Stimulated activated effector memory CD8-positive, alpha-beta T cell treated with anti-CD3 and anti-CD28 coated beads, Interleukin-12 subunit alpha, Interleukin-12 subunit beta, amount 100 ng/mL, for 72 hours (primary cell): ENCODE measurements at regions not wholly inside any gene's neighbourhood (a gene's known extent, or its start where the extent isn't known, plus 50 kb on each side); places are given as distances from the start of the nearest gene placed in this dataset.

ENCODE experiments used
- ATAC-seq: fragments of 150-1000 bp; cut with Tn5 transposase; 2 replicates; pipeline ENCODE4 v1.10.0; 2021
- DNase-seq, 2 donors: peaks; one replicate each; pipeline ENCODE4 v3.0.0; 2021 to 2022; ENCODE audit warnings: low spot score in 2 of 2
- H3K27ac Mint-ChIP-seq: one replicate; pipeline ENCODE4 v1.8.0; 2022; ENCODE audit warnings: mild to moderate bottlenecking, mixed read lengths
- H3K36me3 Mint-ChIP-seq: one replicate; pipeline ENCODE4 v1.8.0; 2022; ENCODE audit warnings: mild to moderate bottlenecking, mixed read lengths
- H3K4me1 Mint-ChIP-seq: one replicate; pipeline ENCODE4 v1.8.0; 2022; ENCODE audit warnings: mixed read lengths
- H3K4me3 Mint-ChIP-seq: one replicate; pipeline ENCODE4 v1.8.0; 2022; ENCODE audit warnings: mild to moderate bottlenecking, mixed read lengths
- H3K9me3 Mint-ChIP-seq: one replicate; pipeline ENCODE4 v1.8.0; 2022; ENCODE audit warnings: mixed read lengths

- no peaks in the 10 kb centered on the region for H3K36me3 Mint-ChIP-seq
- H3K27ac Mint-ChIP-seq, result no peak overlapping the region
- DNase-seq (peak in 1 of 2 donors; percentile 10), ATAC-seq (no peak)
- H3K4me3 Mint-ChIP-seq, result no peak overlapping the region
- H3K4me1 Mint-ChIP-seq, result no peaks in the 10 kb centered on the region
- no peaks in the 10 kb centered on the region for H3K9me3 Mint-ChIP-seq
Observed at GRCh38 chr7:156238366-156239133, 402.0 kb upstream of the RNF32 start.

GRCh38 chr7:156237614-156238013 lies 403.0 kb upstream of the RNF32 start:
- DNase-seq, result peak in 1 of 2 donors; percentile 4
- H3K36me3 Mint-ChIP-seq, result no peaks in the 10 kb centered on the region
- H3K4me1 Mint-ChIP-seq, result no peaks in the 10 kb centered on the region
- H3K4me3 Mint-ChIP-seq, result no peak overlapping the region
- no peak for ATAC-seq
- H3K9me3 Mint-ChIP-seq, result no peaks in the 10 kb centered on the region
- H3K27ac Mint-ChIP-seq, result no peak overlapping the region

DNA sequence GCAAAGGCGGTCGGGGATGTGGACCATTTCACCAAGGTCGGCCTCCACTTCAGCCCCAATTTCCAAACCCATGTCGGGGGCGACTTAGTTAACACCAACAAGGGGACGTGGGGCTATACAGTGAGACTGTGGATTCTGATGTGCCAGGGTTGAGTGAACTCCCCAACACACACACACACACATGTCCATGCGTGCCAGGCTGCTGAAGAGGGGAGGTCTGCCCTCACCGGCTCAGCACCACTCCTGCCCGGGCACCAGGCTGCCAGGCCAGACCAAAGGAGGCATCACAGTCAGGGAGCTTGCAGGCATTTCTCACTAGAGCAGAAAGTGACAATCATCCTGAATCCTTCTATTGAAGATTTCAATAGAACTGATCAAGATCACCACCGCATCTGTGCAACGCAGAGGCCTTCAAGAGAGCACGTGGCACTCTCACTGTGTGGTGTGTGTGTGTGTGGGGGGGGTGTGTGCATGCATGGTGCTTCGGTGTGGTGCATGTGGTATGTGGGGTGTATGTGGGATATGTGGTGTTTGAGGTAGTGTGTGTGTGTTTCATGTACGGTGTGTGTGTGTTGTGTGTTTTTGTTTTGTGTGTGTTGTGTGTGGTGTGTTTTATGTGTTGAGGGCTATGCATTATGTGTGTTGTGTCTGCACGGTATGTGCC lies 403.5 kb upstream of the RNF32 start:
- ATAC-seq, result no peak
- H3K4me1 Mint-ChIP-seq, result no peaks in the 10 kb centered on the region

DNA sequence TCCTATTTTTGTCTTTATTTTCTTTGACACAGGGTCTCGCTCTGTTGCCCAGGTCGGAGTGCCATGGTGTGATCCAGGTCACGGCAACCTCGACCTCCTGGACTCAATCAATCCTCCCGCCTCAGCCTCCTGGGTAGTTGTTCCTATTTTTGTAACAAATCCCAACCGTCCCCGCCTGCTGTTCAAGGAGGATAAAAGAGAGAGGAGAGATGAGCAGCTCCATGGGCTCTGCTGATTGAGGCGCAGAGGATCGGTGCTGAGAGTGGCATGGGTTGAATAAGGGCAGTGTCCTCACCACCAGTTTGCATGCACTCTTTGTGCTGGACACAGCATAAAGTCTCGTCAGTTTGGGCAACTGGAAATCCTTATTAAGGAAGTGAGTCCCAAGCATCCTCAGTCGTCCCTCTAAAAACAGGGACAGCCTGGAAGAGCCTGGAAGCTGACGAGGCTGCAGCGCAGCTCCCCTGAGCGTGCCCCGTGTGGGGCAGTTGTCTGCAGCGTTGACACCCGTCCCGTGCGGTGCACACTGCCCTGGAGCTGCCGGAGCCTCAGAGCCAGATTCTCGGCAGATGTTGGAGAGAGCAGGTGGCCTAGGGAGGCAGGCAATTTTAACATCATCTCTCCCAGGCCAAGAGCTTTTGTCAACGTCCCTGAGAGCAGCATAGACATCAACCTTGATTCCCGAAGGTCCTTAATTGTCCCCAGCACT lies 404.2 kb upstream of the RNF32 start:
- DNase-seq, result peak in 1 of 2 donors; percentile 10
- ATAC-seq, result no peak
- Mint-ChIP-seq H3K9me3 (no peaks in the 10 kb centered on the region), H3K4me3 (no peak overlapping the region), H3K36me3 (no peaks in the 10 kb centered on the region), H3K4me1 (no peaks in the 10 kb centered on the region), H3K27ac (no peak overlapping the region)

More for the DNA sequence above, 403.5 kb upstream of the RNF32 start:
- Mint-ChIP-seq H3K9me3 (no peaks in the 10 kb centered on the region), H3K4me3 (no peak overlapping the region), H3K27ac (no peak overlapping the region), H3K36me3 (no peaks in the 10 kb centered on the region)
- peak in 1 of 2 donors; percentile 23 for DNase-seq

DNA sequence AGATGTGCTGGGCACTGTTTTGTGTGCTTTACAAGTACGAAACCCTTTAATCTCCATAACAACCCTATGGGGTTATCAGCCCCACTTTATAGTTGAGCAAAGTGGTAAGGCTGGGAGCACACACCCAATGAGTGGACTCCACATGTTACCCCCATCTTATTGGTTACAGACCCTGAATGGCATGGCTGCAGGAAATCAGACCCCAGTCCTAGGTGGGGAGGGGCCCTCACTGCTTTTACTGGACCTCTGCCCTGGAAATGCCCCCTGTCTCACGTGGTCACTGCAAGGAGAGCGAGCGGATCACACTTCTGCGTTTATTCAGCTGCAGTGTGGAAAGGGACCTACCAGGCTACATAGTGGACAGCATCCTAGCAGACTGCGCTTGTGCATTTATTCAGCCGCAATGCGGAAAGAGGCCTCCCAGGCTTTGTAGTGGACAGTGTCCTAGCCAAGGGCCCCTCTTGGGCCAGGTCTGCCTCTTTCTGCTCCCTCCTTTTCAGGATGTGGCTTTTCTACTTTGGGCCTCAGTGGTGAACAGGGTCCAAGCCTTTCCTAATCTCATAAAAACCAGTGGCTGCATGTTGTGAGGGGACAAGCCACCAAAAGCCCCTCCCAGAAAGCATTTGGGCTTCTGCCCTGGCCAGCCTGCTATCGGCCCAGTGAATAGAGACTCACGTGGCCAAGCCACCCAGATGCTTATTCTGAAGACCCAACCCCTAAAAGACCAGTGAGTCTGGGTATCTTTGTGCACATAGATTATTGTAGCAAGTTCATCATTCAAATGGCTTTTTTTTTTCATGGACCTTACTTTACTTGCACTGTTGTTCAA lies 405.7 kb upstream of the RNF32 start:
- H3K36me3 Mint-ChIP-seq, result no peaks in the 10 kb centered on the region
- no peaks in the 10 kb centered on the region for H3K9me3 Mint-ChIP-seq
- DNase-seq (peak in 1 of 2 donors; percentile 25), ATAC-seq (no peak)
- no peak overlapping the region for H3K27ac Mint-ChIP-seq
- no peaks in the 10 kb centered on the region for H3K4me1 Mint-ChIP-seq
- no peak overlapping the region for H3K4me3 Mint-ChIP-seq

DNA sequence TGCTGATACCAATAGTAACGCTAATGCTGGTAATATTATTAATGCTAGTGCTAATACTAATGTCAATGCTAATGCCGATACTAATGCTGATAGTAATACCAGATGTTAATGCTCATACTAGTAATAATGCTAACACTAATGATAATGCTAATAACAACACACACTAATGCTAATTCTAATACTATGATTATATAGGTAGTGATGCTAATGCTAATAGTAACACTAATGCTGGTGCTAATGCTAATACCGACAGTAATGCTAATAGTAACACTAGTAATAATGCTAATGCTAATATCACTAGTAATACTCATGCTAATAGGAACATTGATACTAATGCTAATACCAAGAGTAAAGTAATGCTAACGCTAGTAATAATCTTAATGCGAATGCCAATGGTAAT lies 406.4 kb upstream of the RNF32 start:
- no peak for DNase-seq
- H3K27ac Mint-ChIP-seq, result no peak overlapping the region
- H3K4me1 Mint-ChIP-seq, result no peaks in the 10 kb centered on the region
- no peak overlapping the region for H3K4me3 Mint-ChIP-seq
- no peak for ATAC-seq
- no peaks in the 10 kb centered on the region for H3K36me3 Mint-ChIP-seq
- no peaks in the 10 kb centered on the region for H3K9me3 Mint-ChIP-seq

GRCh38 chr7:156232931-156233705 lies 407.5 kb upstream of the RNF32 start:
- ATAC-seq (no peak), DNase-seq (no peak)
- no peak overlapping the region for H3K27ac Mint-ChIP-seq
- no peaks in the 10 kb centered on the region for H3K9me3 Mint-ChIP-seq
- H3K36me3 Mint-ChIP-seq, result no peaks in the 10 kb centered on the region
- no peaks in the 10 kb centered on the region for H3K4me1 Mint-ChIP-seq
- no peak overlapping the region for H3K4me3 Mint-ChIP-seq

GRCh38 chr7:156230576-156230975 lies 410.0 kb upstream of the RNF32 start:
- Mint-ChIP-seq H3K4me3 (no peak overlapping the region), H3K36me3 (no peaks in the 10 kb centered on the region), H3K27ac (no peak overlapping the region), H3K4me1 (no peaks in the 10 kb centered on the region), H3K9me3 (no peaks in the 10 kb centered on the region)
- ATAC-seq (no peak), DNase-seq (no peak)

- H3K36me3 Mint-ChIP-seq, result no peaks in the 10 kb centered on the region
- ATAC-seq (no peak), DNase-seq (no peak)
- no peaks in the 10 kb centered on the region for H3K9me3 Mint-ChIP-seq
- H3K4me1 Mint-ChIP-seq, result no peaks in the 10 kb centered on the region
- H3K4me3 Mint-ChIP-seq, result no peak overlapping the region
- no peak overlapping the region for H3K27ac Mint-ChIP-seq
Observed at GRCh38 chr7:156224833-156225225, 412.6 kb upstream of the SHH start.

DNA sequence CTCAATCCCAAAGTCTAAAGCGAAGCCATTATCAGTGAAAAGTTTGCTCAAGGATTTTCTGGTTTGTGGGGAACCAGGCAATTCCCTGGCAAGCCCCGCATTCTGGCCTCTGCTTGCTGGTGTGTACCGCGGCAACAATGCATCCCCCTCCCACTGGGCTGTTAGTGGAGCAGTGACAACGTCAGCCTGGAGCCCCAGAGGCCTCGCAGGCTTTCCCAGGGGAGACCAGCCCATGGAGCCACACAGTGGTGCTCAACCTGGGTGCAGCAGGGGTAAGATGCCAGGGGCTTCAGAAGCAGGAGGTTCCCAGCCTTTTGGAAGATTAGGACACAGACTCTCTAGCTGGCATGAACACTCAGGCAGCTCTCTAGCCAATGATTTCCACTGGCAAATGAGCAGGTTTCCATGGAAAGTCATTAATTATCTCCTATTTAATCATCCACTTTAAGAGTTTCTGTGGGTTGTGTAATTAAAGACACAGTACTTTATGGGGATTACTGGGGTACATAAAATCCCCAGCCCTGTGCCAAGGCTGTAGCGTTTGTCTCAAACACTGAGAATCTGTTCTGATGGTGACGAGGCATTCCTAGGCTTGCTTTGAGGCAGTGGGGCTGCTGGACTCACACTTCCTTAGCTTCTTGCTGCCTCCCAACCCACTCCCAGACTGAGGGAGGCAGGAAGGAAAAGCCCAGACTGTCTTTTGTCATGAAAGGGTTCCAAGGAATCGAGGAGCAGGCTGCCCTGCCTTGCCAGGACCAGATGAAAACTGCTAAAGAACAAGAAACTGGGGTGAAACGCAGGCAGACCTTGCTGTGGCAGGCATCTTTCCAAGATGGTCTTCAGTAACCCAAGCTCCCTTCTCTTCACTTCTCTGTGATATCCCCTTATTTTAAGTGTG lies 411.9 kb upstream of the SHH start:
- Mint-ChIP-seq H3K4me3 (no peak overlapping the region), H3K9me3 (no peaks in the 10 kb centered on the region), H3K4me1 (no peaks in the 10 kb centered on the region), H3K36me3 (no peaks in the 10 kb centered on the region), H3K27ac (no peak overlapping the region)
- ATAC-seq (no peak), DNase-seq (no peak)

GRCh38 chr7:156222611-156223010 lies 410.3 kb upstream of the SHH start:
- no peak for DNase-seq
- Mint-ChIP-seq H3K27ac (no peak overlapping the region), H3K4me1 (no peaks in the 10 kb centered on the region), H3K4me3 (no peak overlapping the region), H3K9me3 (no peaks in the 10 kb centered on the region), H3K36me3 (no peaks in the 10 kb centered on the region)
- no peak for ATAC-seq

DNA sequence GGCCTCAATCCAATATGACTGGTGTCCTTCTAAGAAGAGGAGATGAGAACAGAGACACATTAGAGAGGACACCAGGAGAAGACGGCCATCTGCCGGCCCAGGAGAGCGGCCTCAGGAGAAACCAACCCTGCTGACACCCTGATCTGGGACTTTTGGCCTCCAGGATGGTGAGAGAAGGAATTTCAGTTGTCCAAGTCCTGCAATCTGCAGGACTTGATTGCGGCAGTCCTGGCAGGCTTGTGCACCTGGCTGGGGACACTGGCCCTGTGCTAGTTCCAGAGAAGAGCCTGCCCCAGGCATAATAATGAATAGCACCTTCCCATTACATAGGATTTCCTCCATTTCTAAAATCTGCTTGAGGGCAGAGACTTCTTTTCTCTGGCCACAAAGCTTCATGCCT lies 409.9 kb upstream of the SHH start:
- ATAC-seq, result no peak
- Mint-ChIP-seq H3K27ac (no peak overlapping the region), H3K9me3 (no peaks in the 10 kb centered on the region), H3K4me1 (no peaks in the 10 kb centered on the region), H3K4me3 (no peak overlapping the region), H3K36me3 (no peaks in the 10 kb centered on the region)
- DNase-seq, result no peak

DNA sequence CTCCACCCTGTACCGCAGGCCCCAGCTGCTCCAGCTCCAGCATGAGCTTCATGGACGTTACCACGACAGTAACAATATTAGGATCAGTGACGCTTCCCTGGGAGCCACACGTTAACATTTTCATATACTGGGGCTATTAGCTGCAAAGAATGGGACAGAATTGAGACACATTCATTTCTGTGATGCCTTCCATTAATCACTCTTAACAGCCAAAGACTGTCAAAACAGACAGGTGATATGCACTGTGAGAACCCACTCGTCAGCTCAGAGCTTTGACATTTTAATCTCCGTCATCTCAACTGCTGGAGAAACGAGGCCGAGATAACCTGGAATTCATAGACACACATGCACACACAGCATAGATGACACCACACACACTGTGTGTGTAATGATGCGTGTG lies 408.4 kb upstream of the SHH start:
- Mint-ChIP-seq H3K27ac (no peak overlapping the region), H3K4me3 (no peak overlapping the region), H3K36me3 (no peaks in the 10 kb centered on the region), H3K4me1 (no peaks in the 10 kb centered on the region), H3K9me3 (no peaks in the 10 kb centered on the region)
- no peak for DNase-seq
- no peak for ATAC-seq
